Small intestine (tissue), 7 donors: ENCODE measurements at regions not wholly inside any gene's neighbourhood (a gene's known extent, or its start where the extent isn't known, plus 50 kb on each side); places are given as distances from the start of the nearest gene placed in this dataset.
"Not testable (repeated sequence)": the region's sequence is repeated elsewhere in the genome, so short reads cannot be mapped to it uniquely, and the experiment has no call there.

Source experiments
- DNase-seq, 2 donors: peaks; one replicate each; pipeline versions ENCODE4 v3.0.0 to v3.0.0-alpha.2; 2013
- FAIRE-seq: peaks from 2 replicates; lab custom pipeline; 2012; peaks lifted over from hg19 to GRCh38; lab: Jason Lieb, UNC
- H3K27ac ChIP-seq, 3 donors: one replicate each; pipeline ENCODE4 v1.5.1; 2013; ENCODE audit warnings: low read length in 2 of 3, mild to moderate bottlenecking in 2 of 3, control low read depth in 1 of 3, inconsistent platforms in 1 of 3, low read depth in 1 of 3, moderate library complexity in 1 of 3
- H3K27me3 ChIP-seq, 3 donors: one replicate each; pipeline ENCODE4 v1.6.1; 2013; ENCODE audit warnings: low read length in 3 of 3, inconsistent platforms in 1 of 3; ENCODE audit not compliant: control insufficient read depth in 3 of 3, insufficient read depth in 3 of 3
- H3K36me3 ChIP-seq, 3 donors: one replicate each; pipeline ENCODE4 v1.6.1; 2013; ENCODE audit warnings: low read length in 3 of 3, inconsistent platforms in 1 of 3, low read depth in 1 of 3, mild to moderate bottlenecking in 1 of 3, moderate library complexity in 1 of 3; ENCODE audit not compliant: control insufficient read depth in 3 of 3, insufficient read depth in 2 of 3
- H3K4me1 ChIP-seq, 3 donors: one replicate each; pipeline ENCODE4 v1.6.1; 2013; ENCODE audit warnings: low read length in 2 of 3, inconsistent platforms in 1 of 3, low read depth in 1 of 3, mild to moderate bottlenecking in 1 of 3, moderate library complexity in 1 of 3; ENCODE audit not compliant: control insufficient read depth in 3 of 3, insufficient read depth in 2 of 3
- H3K4me3 ChIP-seq, 3 donors: one replicate each; pipeline ENCODE4 v1.5.1; 2013; ENCODE audit warnings: low read length in 3 of 3, control low read depth in 1 of 3, inconsistent platforms in 1 of 3, low read depth in 1 of 3, mild to moderate bottlenecking in 1 of 3, moderate library complexity in 1 of 3
- H3K9me3 ChIP-seq, 2 donors: one replicate each; pipeline ENCODE4 v1.6.1; 2013; ENCODE audit warnings: low read depth in 1 of 2, low read length in 1 of 2; ENCODE audit not compliant: control insufficient read depth in 2 of 2, insufficient read depth in 1 of 2
- WGBS, 3 donors: extraction: QIAGEN DNeasy Blood & Tissue Kit; methylation state at CpG; one replicate each; pipeline ENCODE4 v1.1.7; 2013; 5-methylcytosine and 5-hydroxymethylcytosine counted together
- donor health status: healthy with polysubstance abuse.
- donor health status: control.
- donor health status: control.
- donor health status: Bipolar disorder and iron deficiency.
- donor health status: healthy.

DNA sequence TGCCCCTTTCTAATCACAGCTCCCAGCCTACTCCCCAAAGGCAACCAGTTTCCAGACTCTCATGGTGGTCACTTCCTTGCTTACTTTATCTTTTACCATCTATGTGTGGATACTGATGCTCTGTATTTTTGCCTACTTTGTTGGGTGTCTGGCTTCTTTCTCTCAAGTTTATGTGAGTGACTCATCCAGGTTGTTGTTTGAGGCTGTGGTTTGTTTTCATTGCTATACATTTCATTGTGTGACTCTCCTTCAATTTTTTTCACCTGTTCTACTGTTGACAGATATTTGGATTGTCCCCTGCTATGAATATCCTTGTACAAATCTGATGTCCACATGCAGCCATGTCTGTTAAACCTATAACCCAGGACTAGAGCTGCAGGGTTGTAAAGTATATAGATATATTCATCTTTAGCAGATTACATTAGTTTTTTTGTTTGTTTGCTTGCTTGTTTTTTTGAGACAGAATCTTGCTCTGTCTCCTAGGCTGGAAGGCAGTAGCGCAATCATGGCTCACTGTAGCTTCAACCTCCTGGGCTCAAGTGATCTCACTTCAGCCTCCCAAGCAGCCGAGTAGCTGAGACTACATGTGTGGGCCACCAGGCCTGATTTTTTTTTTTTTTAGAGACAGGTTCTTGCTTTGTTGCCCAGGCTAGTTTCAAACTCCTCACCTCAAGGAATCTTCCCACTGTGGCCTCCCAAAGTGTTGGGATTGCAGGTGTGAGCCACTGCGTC is 72.9 kb upstream of the EEF1E1 start:
- Histone ChIP-seq H3K4me3 (no peak overlapping the region), H3K36me3 (no peaks in the 10 kb centered on the region), H3K4me1 (no peaks in the 10 kb centered on the region), H3K27me3 (peaks cover 0 to 4% (median 0%) of the 10 kb centered on the region in 3 donors), H3K27ac (no peak overlapping the region), H3K9me3 (no peaks in the 10 kb centered on the region)
- FAIRE-seq (no peak), DNase-seq (no peak)
- 79 to 90% (median 82%) methylated on average over 3 of the region's 3 CpGs for WGBS, 3 donors

DNA sequence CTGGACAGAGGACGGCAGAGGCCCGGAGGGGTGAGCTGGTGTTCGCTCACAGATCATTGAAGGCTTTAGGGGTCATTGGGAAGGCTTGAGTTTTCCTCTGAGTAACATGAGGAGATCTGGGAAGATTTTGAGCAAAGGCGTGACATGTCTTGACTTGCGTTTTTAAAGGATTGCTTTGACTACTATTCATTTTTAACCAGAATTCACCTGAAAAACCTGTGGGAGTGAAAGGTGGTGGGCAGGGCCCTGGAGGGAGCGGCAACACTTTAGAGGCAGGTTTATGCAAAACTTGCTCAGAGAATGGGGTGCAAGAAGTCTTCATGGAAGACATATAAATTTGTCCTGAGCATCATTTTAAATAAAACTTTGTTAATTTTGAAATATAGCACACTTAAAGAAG is 72.2 kb upstream of the EEF1E1 start:
- no peak for FAIRE-seq

GRCh38 chr6:8172530-8172929 is 70.2 kb upstream of the EEF1E1 start:
- H3K27me3 ChIP-seq = peaks cover 0 to 2% (median 0%) of the 10 kb centered on the region in 3 donors
- DNase-seq = no peak
- no peak overlapping the region for H3K4me3 ChIP-seq
- no peak for FAIRE-seq
- no peaks in the 10 kb centered on the region for H3K9me3 ChIP-seq
- H3K27ac ChIP-seq = no peak overlapping the region
- WGBS, 3 donors = 84 to 93% (median 85%) methylated on average over 4 of the region's 4 CpGs
- no peaks in the 10 kb centered on the region for H3K4me1 ChIP-seq
- H3K36me3 ChIP-seq = no peaks in the 10 kb centered on the region

More for the DNA sequence above, 72.2 kb upstream of the EEF1E1 start:
- Histone ChIP-seq H3K9me3 (no peaks in the 10 kb centered on the region), H3K27ac (no peak overlapping the region), H3K4me3 (no peak overlapping the region), H3K36me3 (no peaks in the 10 kb centered on the region), H3K4me1 (no peaks in the 10 kb centered on the region), H3K27me3 (peaks cover 0 to 4% (median 0%) of the 10 kb centered on the region in 3 donors)
- 83 to 91% (median 85%) methylated on average over 6 of the region's 6 CpGs for WGBS, 3 donors
- DNase-seq = no peak

- 59 to 74% (median 62%) methylated on average over 3 of the region's 3 CpGs for WGBS, 3 donors
- DNase-seq = no peak
- no peaks in the 10 kb centered on the region for H3K36me3 ChIP-seq
- FAIRE-seq = no peak
- H3K27me3 ChIP-seq = no peaks in the 10 kb centered on the region
- no peaks in the 10 kb centered on the region for H3K4me1 ChIP-seq
- H3K9me3 ChIP-seq = no peaks in the 10 kb centered on the region
- no peak overlapping the region for H3K27ac ChIP-seq
- no peak overlapping the region for H3K4me3 ChIP-seq
These were observed 68.4 kb upstream of the EEF1E1 start for GRCh38 chr6:8170754-8171153.

GRCh38 chr6:8170245-8170644 is 67.9 kb upstream of the EEF1E1 start:
- no peaks in the 10 kb centered on the region for H3K9me3 ChIP-seq
- no peaks in the 10 kb centered on the region for H3K4me1 ChIP-seq
- DNase-seq (no peak), FAIRE-seq (no peak)
- WGBS, 3 donors = 83 to 96% (median 93%) methylated on average over 3 of the region's 3 CpGs
- no peaks in the 10 kb centered on the region for H3K36me3 ChIP-seq
- no peak overlapping the region for H3K4me3 ChIP-seq
- no peaks in the 10 kb centered on the region for H3K27me3 ChIP-seq
- no peak overlapping the region for H3K27ac ChIP-seq

GRCh38 chr6:8166156-8166555 is 63.8 kb upstream of the EEF1E1 start:
- Histone ChIP-seq H3K9me3 (no peaks in the 10 kb centered on the region), H3K27ac (no peak overlapping the region), H3K27me3 (no peaks in the 10 kb centered on the region), H3K4me1 (no peaks in the 10 kb centered on the region), H3K36me3 (no peaks in the 10 kb centered on the region), H3K4me3 (no peak overlapping the region)
- FAIRE-seq = no peak
- DNase-seq = no peak

DNA sequence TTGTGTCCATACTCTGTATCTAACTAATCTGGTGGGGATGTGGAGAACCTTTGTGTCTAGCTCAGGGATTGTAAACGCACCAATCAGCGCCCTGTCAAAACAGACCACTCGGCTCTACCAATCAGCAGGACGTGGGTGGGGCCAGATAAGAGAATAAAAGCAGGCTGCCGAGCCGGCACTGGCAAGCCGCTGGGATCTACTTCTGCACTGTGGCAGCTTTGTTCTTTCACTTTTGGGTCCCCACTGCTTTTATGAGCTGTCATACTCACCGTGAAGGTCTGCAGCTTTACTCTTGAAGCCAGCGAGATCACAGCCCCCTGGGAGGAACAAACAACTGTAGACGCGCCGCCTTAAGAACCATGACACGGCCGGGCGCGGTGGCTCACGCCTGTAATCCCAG is 62.7 kb upstream of the EEF1E1 start:
- H3K27ac ChIP-seq, H3K9me3 ChIP-seq, H3K27me3 ChIP-seq, DNase-seq, H3K4me1 ChIP-seq, FAIRE-seq, H3K36me3 ChIP-seq, H3K4me3 ChIP-seq: not testable (repeated sequence)
- 85 to 90% (median 88%) methylated on average over 12 to 17 of the region's 17 CpGs for WGBS, 3 donors

GRCh38 chr6:8164281-8164680 is 61.9 kb upstream of the EEF1E1 start:
- not testable (repeated sequence) for H3K36me3 ChIP-seq, H3K4me3 ChIP-seq, H3K9me3 ChIP-seq, DNase-seq, H3K27ac ChIP-seq, H3K27me3 ChIP-seq, FAIRE-seq, H3K4me1 ChIP-seq
- 95 to 96% (median 96%) methylated on average over 20 to 29 of the region's 29 CpGs for WGBS, 3 donors

GRCh38 chr6:8159966-8160365 is 57.6 kb upstream of the EEF1E1 start:
- no peak overlapping the region for H3K4me3 ChIP-seq
- WGBS, 3 donors = 64 to 70% (median 68%) methylated on average over 2 of the region's 2 CpGs
- no peaks in the 10 kb centered on the region for H3K36me3 ChIP-seq
- H3K4me1 ChIP-seq = no peaks in the 10 kb centered on the region
- no peaks in the 10 kb centered on the region for H3K9me3 ChIP-seq
- FAIRE-seq (no peak), DNase-seq (no peak)
- H3K27me3 ChIP-seq = no peaks in the 10 kb centered on the region
- H3K27ac ChIP-seq = no peak overlapping the region
